ENCODE measurements at regions not wholly inside any gene's neighbourhood (a gene's known extent, or its start where the extent isn't known, plus 50 kb on each side); places are given as distances from the start of the nearest gene placed in this dataset.

GRCh38 chr6:168774381-168774780, 333.4 kb downstream of the SMOC2 start:
- Histone ChIP-seq H3K4me1 (peaks cover 0 to 15% (median 7%) of the 10 kb centered on the region in 4 donors), H3K36me3 (no peaks in the 10 kb centered on the region), H3K27ac (no peak overlapping the region), H3K9me3 (peaks cover 0 to 45% (median 17%) of the 10 kb centered on the region in 4 donors), H3K27me3 (no peaks in the 10 kb centered on the region), H3K4me3 (no peak overlapping the region)
- TF ChIP-seq, protein P1, sequence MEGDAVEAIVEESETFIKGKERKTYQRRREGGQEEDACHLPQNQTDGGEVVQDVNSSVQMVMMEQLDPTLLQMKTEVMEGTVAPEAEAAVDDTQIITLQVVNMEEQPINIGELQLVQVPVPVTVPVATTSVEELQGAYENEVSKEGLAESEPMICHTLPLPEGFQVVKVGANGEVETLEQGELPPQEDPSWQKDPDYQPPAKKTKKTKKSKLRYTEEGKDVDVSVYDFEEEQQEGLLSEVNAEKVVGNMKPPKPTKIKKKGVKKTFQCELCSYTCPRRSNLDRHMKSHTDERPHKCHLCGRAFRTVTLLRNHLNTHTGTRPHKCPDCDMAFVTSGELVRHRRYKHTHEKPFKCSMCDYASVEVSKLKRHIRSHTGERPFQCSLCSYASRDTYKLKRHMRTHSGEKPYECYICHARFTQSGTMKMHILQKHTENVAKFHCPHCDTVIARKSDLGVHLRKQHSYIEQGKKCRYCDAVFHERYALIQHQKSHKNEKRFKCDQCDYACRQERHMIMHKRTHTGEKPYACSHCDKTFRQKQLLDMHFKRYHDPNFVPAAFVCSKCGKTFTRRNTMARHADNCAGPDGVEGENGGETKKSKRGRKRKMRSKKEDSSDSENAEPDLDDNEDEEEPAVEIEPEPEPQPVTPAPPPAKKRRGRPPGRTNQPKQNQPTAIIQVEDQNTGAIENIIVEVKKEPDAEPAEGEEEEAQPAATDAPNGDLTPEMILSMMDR (IDR thresholded peaks at IDR 0.05) = no peak
- TF ChIP-seq EP300 (IDR thresholded peaks at IDR 0.05) = no peak
- no peak for TF ChIP-seq POLR2A (IDR thresholded peaks at IDR 0.05)
- no peak for TF ChIP-seq POLR2AphosphoS5 (IDR thresholded peaks at IDR 0.05)
- no peak for DNase-seq
- intact Hi-C loops (cut with DNase I; ENCODE audit: low total_unique reads) = no loop called here

DNA sequence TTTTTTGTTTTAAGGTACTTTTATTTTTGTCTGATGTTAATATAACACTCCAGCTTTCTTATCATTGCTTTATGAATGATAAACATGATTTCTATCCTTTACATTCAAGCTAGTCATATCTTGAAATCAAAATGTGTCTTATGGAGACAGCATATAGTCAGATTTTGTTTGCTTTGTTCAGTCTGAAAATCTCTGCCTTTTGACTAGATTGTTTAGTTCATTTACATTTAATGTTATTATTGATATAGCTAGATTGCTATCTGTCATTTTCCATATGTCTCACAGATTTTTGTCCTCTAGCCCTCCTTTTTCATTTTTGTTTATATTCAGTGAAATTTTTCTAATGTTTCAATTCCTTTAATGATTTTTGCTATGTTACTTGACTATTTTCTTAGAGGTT, 332.8 kb downstream of the SMOC2 start:
- Histone ChIP-seq H3K27ac (no peak overlapping the region), H3K4me3 (no peak overlapping the region), H3K9me3 (peaks cover 0 to 45% (median 17%) of the 10 kb centered on the region in 4 donors), H3K4me1 (peaks cover 0 to 14% (median 6%) of the 10 kb centered on the region in 4 donors), H3K27me3 (no peaks in the 10 kb centered on the region), H3K36me3 (no peaks in the 10 kb centered on the region)
- intact Hi-C loops (cut with DNase I; ENCODE audit: low total_unique reads) = no loop called here
- TF ChIP-seq EP300 (IDR thresholded peaks at IDR 0.05) = no peak
- no peak for TF ChIP-seq POLR2A (IDR thresholded peaks at IDR 0.05)
- TF ChIP-seq, protein P1 (IDR thresholded peaks at IDR 0.05) = no peak
- TF ChIP-seq POLR2AphosphoS5 (IDR thresholded peaks at IDR 0.05) = no peak
- DNase-seq = no peak

DNA sequence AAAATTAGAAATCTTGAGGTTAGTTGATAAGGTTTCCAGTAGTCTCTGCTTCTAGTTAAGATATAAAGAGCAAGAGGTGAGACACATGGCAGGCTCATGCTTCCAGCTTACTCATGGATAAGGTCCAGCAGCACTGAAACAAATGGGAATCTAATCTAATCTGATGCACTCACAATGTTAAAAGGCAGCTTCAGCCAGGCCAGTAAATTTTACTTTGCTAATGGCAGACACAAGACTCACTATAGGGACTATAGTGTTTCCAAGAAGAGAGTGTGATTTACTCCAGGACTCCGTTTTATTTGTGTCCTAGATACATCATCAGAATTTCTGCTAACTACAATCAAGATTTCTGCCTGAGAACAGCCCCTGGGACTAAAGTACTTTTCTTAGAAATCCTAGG, 324.8 kb downstream of the SMOC2 start:
- no peak for TF ChIP-seq EP300 (IDR thresholded peaks at IDR 0.05)
- TF ChIP-seq, protein P1 (IDR thresholded peaks at IDR 0.05) = no peak
- no peak for TF ChIP-seq POLR2AphosphoS5 (IDR thresholded peaks at IDR 0.05)
- no peak for TF ChIP-seq POLR2A (IDR thresholded peaks at IDR 0.05)
- Histone ChIP-seq H3K36me3 (no peaks in the 10 kb centered on the region), H3K9me3 (peaks cover 0 to 12% (median 5%) of the 10 kb centered on the region in 4 donors), H3K4me3 (no peak overlapping the region), H3K27ac (no peak overlapping the region), H3K4me1 (no peaks in the 10 kb centered on the region), H3K27me3 (no peaks in the 10 kb centered on the region)
- WGBS, 5 donors = 0 to 75% (median 48%) methylated on average over 1 of the region's 1 CpG
- DNase-seq = peak in 1 of 2 donors; percentile 46
- intact Hi-C loops (cut with DNase I; ENCODE audit: low total_unique reads) = no loop called here

DNA sequence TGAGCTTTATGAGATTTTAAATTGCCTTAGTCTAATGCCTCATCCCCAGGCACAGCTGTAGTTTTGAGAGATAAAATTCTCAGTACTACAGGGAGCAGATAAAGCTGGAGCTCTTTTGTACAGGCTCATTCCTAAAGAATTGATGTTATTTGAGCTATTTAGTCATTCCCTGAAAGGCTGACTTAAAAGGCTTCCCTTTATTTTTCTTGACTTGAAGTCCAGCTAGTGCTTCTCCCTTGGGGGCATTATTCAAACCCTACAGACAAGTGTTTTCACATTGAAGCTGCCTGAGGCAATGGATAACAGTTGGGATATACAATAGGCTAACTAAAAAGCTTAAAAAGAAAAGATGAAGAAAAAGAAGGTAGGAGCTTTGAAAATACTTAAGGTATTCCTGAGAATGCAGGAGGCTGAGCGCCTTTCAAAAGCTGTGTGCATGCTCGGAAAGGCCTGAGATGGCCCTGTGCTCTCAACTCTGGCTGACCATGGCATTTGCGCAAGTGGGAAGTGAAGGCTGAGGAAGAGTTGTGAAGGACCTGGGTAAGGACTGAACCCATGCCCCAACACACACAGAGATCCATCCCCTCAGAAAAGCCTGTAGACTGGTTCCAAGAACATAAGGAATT, 315.1 kb downstream of the SMOC2 start:
- H3K36me3 ChIP-seq = no peaks in the 10 kb centered on the region
- no peaks in the 10 kb centered on the region for H3K4me1 ChIP-seq
- H3K27ac ChIP-seq = no peak overlapping the region
- WGBS, 5 donors = 89 to 97% (median 94%) methylated on average over 3 of the region's 3 CpGs
- no peak overlapping the region for H3K4me3 ChIP-seq
- intact Hi-C loops (cut with DNase I; ENCODE audit: low total_unique reads) = no loop called here
- H3K27me3 ChIP-seq = no peaks in the 10 kb centered on the region
- H3K9me3 ChIP-seq = no peaks in the 10 kb centered on the region
- peak in 1 of 2 donors; percentile 32 for DNase-seq
- TF ChIP-seq POLR2AphosphoS5 (IDR thresholded peaks at IDR 0.05) (no peak), EP300 (IDR thresholded peaks at IDR 0.05) (no peak), POLR2A (IDR thresholded peaks at IDR 0.05) (no peak)
- TF ChIP-seq, protein P1 (IDR thresholded peaks at IDR 0.05) = no peak

Measured in stomach (tissue), 8 donors.